ENCODE measurements at regions not wholly inside any gene's neighbourhood (a gene's known extent, or its start where the extent isn't known, plus 50 kb on each side); places are given as distances from the start of the nearest gene placed in this dataset.

GRCh38 chr5:124001036-124001615 lies 489.1 kb downstream of the CSNK1G3 start:
- Histone ChIP-seq H2BK12ac (ENCODE audit: insufficient read length, low read depth, low read length) (no peak overlapping the region), H3K9me3 (ENCODE audit: control insufficient read depth, low read depth, low read length) (no peaks in the 10 kb centered on the region), H3K27me3 (ENCODE audit: insufficient read depth, low read length) (no peaks in the 10 kb centered on the region), H2BK20ac (ENCODE audit: low read depth, low read length, poor library complexity, severe bottlenecking) (no peak overlapping the region), H4K91ac (ENCODE audit: insufficient read length, low read depth, low read length) (no peak overlapping the region), H3K23me2 (ENCODE audit: insufficient read length, low read depth, low read length, poor library complexity, severe bottlenecking) (no peaks in the 10 kb centered on the region), H4K5ac (ENCODE audit: insufficient read length, low read depth, low read length) (no peak overlapping the region), H3T11ph (ENCODE audit: low read length) (no peak overlapping the region), H3K4ac (ENCODE audit: low read depth, low read length) (no peak overlapping the region), H4K8ac (replicated peaks; ENCODE audit: insufficient read length, low read depth, low read length) (no peak overlapping the region), H3K56ac (ENCODE audit: insufficient read length, low read depth, low read length) (no peak overlapping the region), H3K4me1 (ENCODE audit: insufficient read depth, low read length) (no peaks in the 10 kb centered on the region), H3K79me2 (ENCODE audit: insufficient read depth, low read length) (no peaks in the 10 kb centered on the region), H2AK5ac (ENCODE audit: insufficient read length, low read length) (no peak overlapping the region), H3K23ac (ENCODE audit: insufficient read length, low read depth, low read length) (no peak overlapping the region), H2BK120ac (ENCODE audit: low read depth, low read length, poor library complexity, severe bottlenecking) (no peak overlapping the region), H4K20me1 (ENCODE audit: control insufficient read depth, insufficient read depth, insufficient read length) (no peaks in the 10 kb centered on the region), H3K79me1 (ENCODE audit: insufficient read depth, low read depth, low read length, poor library complexity, severe bottlenecking) (no peaks in the 10 kb centered on the region), H2AFZ (ENCODE audit: low read length) (no peak overlapping the region), H3K9ac (ENCODE audit: extremely low read depth, insufficient read length, low read length) (no peak overlapping the region), H2BK5ac (ENCODE audit: insufficient read length, low read length) (no peak overlapping the region), H2BK15ac (ENCODE audit: low read depth, low read length) (no peak overlapping the region), H3K4me2 (ENCODE audit: insufficient read depth, insufficient read length, low read length) (no peak overlapping the region), H3K14ac (ENCODE audit: insufficient read depth, low read length) (no peak overlapping the region), H3K18ac (ENCODE audit: insufficient read length, low read depth, low read length) (no peak overlapping the region), H3K27ac (ENCODE audit: insufficient read length, low read depth, low read length) (no peak overlapping the region)
- no peak overlapping the region for H3K27ac Mint-ChIP-seq
- DNase-seq, result no peak
- peaks cover 8% of the 10 kb centered on the region in 2 experiments; a peak in 3 of 4 replicates for H3K4me1 Mint-ChIP-seq
- WGBS (ENCODE audit: extremely low coverage, insufficient read length, low lambda C conversion rate), result no CpG with 5 or more reads among the region's 4 CpGs
- peaks cover 2% of the 10 kb centered on the region in 2 experiments; a peak in 4 of 5 replicates for H3K9me3 Mint-ChIP-seq
- no peaks in the 10 kb centered on the region for H3K27me3 Mint-ChIP-seq (ENCODE audit: low read depth)
- no peak for TF ChIP-seq CTCF (conservative IDR thresholded peaks at IDR 0.05)
- no peak overlapping the region for H3K4me3 Mint-ChIP-seq
- H3K36me3 Mint-ChIP-seq (ENCODE audit: insufficient read depth in 1 of 3, low read depth in 3 of 3), result peaks cover 0 to 15% (median 3%) of the 10 kb centered on the region in 3 experiments; a peak in 4 of 7 replicates
